GM18870 (cell line): ENCODE measurements at regions not wholly inside any gene's neighbourhood (a gene's known extent, or its start where the extent isn't known, plus 50 kb on each side); places are given as distances from the start of the nearest gene placed in this dataset.

ENCODE experiments used
- ATAC-seq: cut with Tn5 transposase; IDR thresholded peaks from one replicate; pipeline ENCODE4 v1.9.1; 2021; ENCODE audit warnings: moderate library complexity; ENCODE audit not compliant: unreplicated experiment

GRCh38 chr13:85544756-85545155 lies 254.5 kb downstream of the SLITRK6 start:
- no peak for ATAC-seq

GRCh38 chr13:85543144-85543543 lies 256.1 kb downstream of the SLITRK6 start:
- no peak for ATAC-seq

GRCh38 chr13:85541476-85541875 lies 257.7 kb downstream of the SLITRK6 start:
- no peak for ATAC-seq

GRCh38 chr13:85538957-85539356 lies 260.3 kb downstream of the SLITRK6 start:
- no peak for ATAC-seq

GRCh38 chr13:85537601-85538000 lies 261.6 kb downstream of the SLITRK6 start:
- no peak for ATAC-seq

GRCh38 chr13:85536706-85537105 lies 262.5 kb downstream of the SLITRK6 start:
- ATAC-seq: no peak

GRCh38 chr13:85535316-85536084 lies 263.7 kb downstream of the SLITRK6 start:
- no peak for ATAC-seq

- no peak for ATAC-seq
Observed at GRCh38 chr13:85533911-85534310, 265.3 kb downstream of the SLITRK6 start.

- no peak for ATAC-seq
Observed at GRCh38 chr13:85529218-85529594, 270.0 kb downstream of the SLITRK6 start.

GRCh38 chr13:85528491-85529217 lies 270.6 kb downstream of the SLITRK6 start:
- no peak for ATAC-seq

- no peak for ATAC-seq
Observed at GRCh38 chr13:85527316-85527715, 271.9 kb downstream of the SLITRK6 start.

- no peak for ATAC-seq
Observed at GRCh38 chr13:85525411-85525810, 273.8 kb downstream of the SLITRK6 start.

- ATAC-seq: no peak
Observed at GRCh38 chr13:85521657-85522056, 277.6 kb downstream of the SLITRK6 start.

GRCh38 chr13:85520445-85520844 lies 278.8 kb downstream of the SLITRK6 start:
- no peak for ATAC-seq

- ATAC-seq: no peak
Observed at GRCh38 chr13:85519363-85519762, 279.9 kb downstream of the SLITRK6 start.

- no peak for ATAC-seq
Observed at GRCh38 chr13:85512421-85512820, 286.8 kb downstream of the SLITRK6 start.

GRCh38 chr13:85509512-85509911 lies 289.7 kb downstream of the SLITRK6 start:
- no peak for ATAC-seq

- ATAC-seq: no peak
Observed at GRCh38 chr13:85508683-85509329, 290.4 kb downstream of the SLITRK6 start.

- ATAC-seq: no peak
Observed at GRCh38 chr13:85503797-85504196, 295.4 kb downstream of the SLITRK6 start.

GRCh38 chr13:85501616-85502015 lies 297.6 kb downstream of the SLITRK6 start:
- ATAC-seq: no peak

- ATAC-seq: no peak
Observed at GRCh38 chr13:85500696-85501256, 298.4 kb downstream of the SLITRK6 start.

GRCh38 chr13:85498774-85499173 lies 300.4 kb downstream of the SLITRK6 start:
- ATAC-seq: no peak
